H1 (cell line): ENCODE measurements at regions not wholly inside any gene's neighbourhood (a gene's known extent, or its start where the extent isn't known, plus 50 kb on each side); places are given as distances from the start of the nearest gene placed in this dataset.

Source experiments
- CTCF ChIA-PET: fragments of 300-600 bp; sonication (Branson Sonifier 250); formaldehyde crosslinking; loops from one replicate; lab custom pipeline; 2021; ENCODE audit not compliant: partially characterized antibody; lab: Charles Lee
- POLR2A ChIA-PET: fragments of 300-600 bp; sonication (Branson Sonifier 250); formaldehyde crosslinking; loops from one replicate; lab custom pipeline; 2021; ENCODE audit warnings: inconsistent platforms; ENCODE audit not compliant: partially characterized antibody; lab: Charles Lee
- DNase-seq, 2 experiments: peaks; one replicate each; pipeline versions ENCODE4 v3.0.0 to v3.0.0-alpha.2; 2010 to 2022; ENCODE audit warnings: low spot score in 2 of 2, low read depth in 1 of 2, mixed read lengths in 1 of 2
- FAIRE-seq: peaks from 2 replicates; lab custom pipeline; 2011; peaks lifted over from hg19 to GRCh38; lab: Jason Lieb, UNC
- H2AFZ ChIP-seq: 2 replicates; pipeline ENCODE4 v1.8.1; 2012; ENCODE audit warnings: low read length, inconsistent platforms
- H2AK5ac ChIP-seq: 2 replicates; pipeline ENCODE4 v1.6.1; 2013; ENCODE audit warnings: low read depth, low read length
- H2BK120ac ChIP-seq: replicated peaks from 2 replicates; pipeline ENCODE3; 2013; ENCODE audit warnings: low read depth, low read length, inconsistent platforms
- H2BK12ac ChIP-seq: 2 replicates; pipeline ENCODE4 v1.6.1; 2013; ENCODE audit warnings: low read depth, low read length
- H2BK15ac ChIP-seq: 2 replicates; pipeline ENCODE4 v1.6.1; 2013; ENCODE audit warnings: low read length
- H2BK20ac ChIP-seq: 2 replicates; pipeline ENCODE4 v1.6.1; 2013; ENCODE audit warnings: low read length
- H2BK5ac ChIP-seq: 2 replicates; pipeline ENCODE4 v1.6.1; 2013; ENCODE audit warnings: low read depth, low read length
- H3K14ac ChIP-seq: 2 replicates; pipeline ENCODE4 v1.6.1; 2013; ENCODE audit warnings: inconsistent platforms; ENCODE audit not compliant: insufficient read length
- H3K18ac ChIP-seq: 2 replicates; pipeline ENCODE4 v1.6.1; 2013; ENCODE audit warnings: low read length; ENCODE audit errors: extremely low read depth
- H3K23ac ChIP-seq: 2 replicates; pipeline ENCODE4 v1.6.1; 2013; ENCODE audit warnings: inconsistent platforms; ENCODE audit not compliant: insufficient read length
- H3K23me2 ChIP-seq: 2 replicates; pipeline ENCODE4 v1.6.1; 2013; ENCODE audit warnings: low read depth, low read length
- H3K27ac ChIP-seq: 2 replicates; pipeline ENCODE4 v1.6.1; 2011; ENCODE audit warnings: low read depth, low read length, inconsistent platforms
- H3K27me3 ChIP-seq, 4 experiments: replicated peaks in 1 of 4; 1 replicate in 1 of 4; 2 replicates in 3 of 4; pipeline versions ENCODE4 v1.6.1 to v1.8.1; 2011 to 2013; ENCODE audit warnings: low read length in 3 of 4, mild to moderate bottlenecking in 3 of 4, inconsistent platforms in 2 of 4, mixed read lengths in 2 of 4, moderate library complexity in 1 of 4; ENCODE audit not compliant: control insufficient read depth in 3 of 4, insufficient read depth in 3 of 4; ENCODE audit errors: extremely low read depth in 1 of 4
- H3K36me3 ChIP-seq, 4 experiments: 2 replicates each; pipeline versions ENCODE4 v1.6.1 to v1.8.1; 2011 to 2013; ENCODE audit warnings: mild to moderate bottlenecking in 4 of 4, low read length in 3 of 4, moderate library complexity in 2 of 4, control low read depth in 1 of 4, inconsistent platforms in 1 of 4; ENCODE audit not compliant: insufficient read depth in 4 of 4, control insufficient read depth in 2 of 4
- H3K4ac ChIP-seq: replicated peaks from 2 replicates; pipeline ENCODE3; 2013; ENCODE audit warnings: low read length, low read depth, mixed read lengths, inconsistent platforms; ENCODE audit not compliant: insufficient read length
- H3K4me1 ChIP-seq, 4 experiments: replicated peaks in 1 of 4; 1 replicate in 1 of 4; 2 replicates in 3 of 4; pipeline versions ENCODE4 v1.6.1 to v1.8.1; 2011 to 2013; ENCODE audit warnings: low read length in 3 of 4, inconsistent platforms in 2 of 4, mixed read lengths in 1 of 4; ENCODE audit not compliant: insufficient read depth in 4 of 4, control insufficient read depth in 3 of 4
- H3K4me2 ChIP-seq, 2 experiments: 2 replicates each; pipeline versions ENCODE4 v1.6.1 to v1.8.1; 2011 to 2013; ENCODE audit warnings: low read depth in 2 of 2, low read length in 2 of 2, control low read depth in 1 of 2, inconsistent platforms in 1 of 2, mild to moderate bottlenecking in 1 of 2; ENCODE audit not compliant: insufficient read depth in 1 of 2
- H3K4me3 ChIP-seq, 4 experiments: fragments of 200-600, 300-600 bp in 1 of 4; sonication (generic), shearing (Covaris generic), sonication (Bioruptor Twin) in 1 of 4; 2 replicates each; pipeline versions ENCODE4 v1.5.1 to v1.8.1; 2011 to 2016; ENCODE audit warnings: low read length in 4 of 4, low read depth in 3 of 4, control low read depth in 2 of 4, inconsistent platforms in 2 of 4, mild to moderate bottlenecking in 2 of 4, mixed read lengths in 1 of 4, moderate library complexity in 1 of 4; ENCODE audit not compliant: insufficient read depth in 2 of 4; ENCODE audit errors: extremely low read depth in 1 of 4
- H3K56ac ChIP-seq: replicated peaks from 2 replicates; pipeline ENCODE3; 2013; ENCODE audit warnings: low read depth, mild to moderate bottlenecking, mixed read lengths, low read length, inconsistent platforms; ENCODE audit not compliant: insufficient read length
- H3K79me1 ChIP-seq: 2 replicates; pipeline ENCODE4 v1.6.1; 2013; ENCODE audit warnings: low read depth, low read length, control low read depth
- H3K79me2 ChIP-seq, 2 experiments: 2 replicates each; pipeline versions ENCODE4 v1.6.1 to v1.8.1; 2012 to 2013; ENCODE audit warnings: low read length in 2 of 2, mild to moderate bottlenecking in 2 of 2, inconsistent platforms in 1 of 2; ENCODE audit not compliant: insufficient read depth in 2 of 2, control insufficient read depth in 1 of 2
- H3K9ac ChIP-seq, 4 experiments: replicated peaks in 1 of 4; 1 replicate in 1 of 4; 2 replicates in 3 of 4; pipeline versions ENCODE4 v1.6.1 to v1.8.1; 2011 to 2013; ENCODE audit warnings: low read depth in 3 of 4, low read length in 3 of 4, control low read depth in 2 of 4, mild to moderate bottlenecking in 2 of 4, moderate library complexity in 2 of 4, inconsistent platforms in 1 of 4; ENCODE audit errors: extremely low read depth in 1 of 4
- H3K9me3 ChIP-seq, 2 experiments: 2 replicates each; pipeline versions ENCODE4 v1.6.1 to v1.8.1; 2012 to 2013; ENCODE audit warnings: mild to moderate bottlenecking in 2 of 2, moderate library complexity in 2 of 2, control low read depth in 1 of 2, inconsistent platforms in 1 of 2, low read depth in 1 of 2, low read length in 1 of 2, mixed read lengths in 1 of 2; ENCODE audit not compliant: insufficient read depth in 2 of 2
- H4K20me1 ChIP-seq, 2 experiments: replicated peaks in 1 of 2; 2 replicates each; pipeline versions ENCODE3 to v1.8.1; 2011 to 2013; ENCODE audit warnings: inconsistent platforms in 2 of 2, low read length in 2 of 2, mild to moderate bottlenecking in 1 of 2; ENCODE audit not compliant: insufficient read depth in 2 of 2, control insufficient read depth in 1 of 2
- H4K5ac ChIP-seq: 2 replicates; pipeline ENCODE4 v1.6.1; 2013; ENCODE audit warnings: low read length, low read depth, mixed read lengths, inconsistent platforms; ENCODE audit not compliant: insufficient read length
- H4K8ac ChIP-seq: 2 replicates; pipeline ENCODE4 v1.8.0; 2013; ENCODE audit warnings: mild to moderate bottlenecking, moderate library complexity, low read length, inconsistent platforms; ENCODE audit not compliant: insufficient read depth; ENCODE audit errors: extremely low read depth
- H4K91ac ChIP-seq: replicated peaks from 2 replicates; pipeline ENCODE3; 2013; ENCODE audit warnings: low read length, mixed read lengths, inconsistent platforms; ENCODE audit not compliant: insufficient read length
- ATF2 ChIP-seq: IDR thresholded peaks from 2 replicates; pipeline ENCODE4 v1.6.1; 2012; ENCODE audit warnings: low read length, inconsistent platforms
- CBX5 ChIP-seq: fragments of 300-800, 300-1000 bp; sonication (generic); IDR thresholded peaks from 2 replicates; pipeline ENCODE4 v1.7.1; 2016; ENCODE audit warnings: antibody characterized with exemption, low read length, low read depth
- CTBP2 ChIP-seq: IDR thresholded peaks from 2 replicates; pipeline ENCODE4 v1.7.0; 2011; ENCODE audit warnings: borderline replicate concordance, mild to moderate bottlenecking, moderate library complexity, mixed read lengths, low read length; ENCODE audit not compliant: insufficient read depth, insufficient read length
- GABPA ChIP-seq: IDR thresholded peaks from 2 replicates; pipeline ENCODE4 v1.6.1; 2011; ENCODE audit warnings: mild to moderate bottlenecking, low read length, moderate library complexity, borderline replicate concordance; ENCODE audit not compliant: insufficient read depth
- JUN ChIP-seq: IDR thresholded peaks from 2 replicates; pipeline ENCODE4 v1.6.1; 2011; ENCODE audit warnings: low read depth, mild to moderate bottlenecking, improper control_type of control experiment, low read length
- NRF1 ChIP-seq: IDR thresholded peaks from 2 replicates; pipeline ENCODE4 v1.6.1; 2011; ENCODE audit warnings: mild to moderate bottlenecking, low read depth, low read length, improper control_type of control experiment
- RFX5 ChIP-seq: IDR thresholded peaks from 2 replicates; pipeline ENCODE4 v1.6.1; 2011; ENCODE audit warnings: low read depth, low read length, improper control_type of control experiment, borderline replicate concordance
- TBP ChIP-seq: IDR thresholded peaks from 2 replicates; pipeline ENCODE4 v1.6.1; 2011; ENCODE audit warnings: low read depth, low read length, improper control_type of control experiment
- YY1 ChIP-seq: IDR thresholded peaks from 2 replicates; pipeline ENCODE4 v1.6.1; 2011; ENCODE audit warnings: low read depth, mild to moderate bottlenecking, low read length
- ZNF274 ChIP-seq: IDR thresholded peaks from 2 replicates; pipeline ENCODE4 v1.7.0; 2012; ENCODE audit warnings: low read length, borderline replicate concordance; ENCODE audit errors: extremely low read depth
- WGBS, 2 experiments: shearing (Covaris generic) in 1 of 2; methylation state at CpG; one replicate each; pipeline versions ENCODE4 v1.1.6 to v1.1.7; 2013 to 2015; ENCODE audit warnings: low lambda C conversion rate in 2 of 2, mixed read lengths in 2 of 2, inconsistent platforms in 1 of 2, low coverage in 1 of 2, missing lambda C conversion rate in 1 of 2; ENCODE audit not compliant: insufficient replicate concordance in 2 of 2, insufficient coverage in 1 of 2, insufficient read length in 1 of 2; ENCODE audit errors: extremely low coverage in 1 of 2, missing lambda C conversion rate in 1 of 2; 5-methylcytosine and 5-hydroxymethylcytosine counted together
- TF ChIP-seq, protein P1 (sequence below): IDR thresholded peaks from 2 replicates; pipeline ENCODE4 v1.6.1; 2011; ENCODE audit warnings: low read length, improper control_type of control experiment

GRCh38 chr14:98976271-98976670 lies 295.7 kb downstream of the BCL11B start:
- no peak overlapping the region for H3K4me3 ChIP-seq
- H3K79me1 ChIP-seq = no peaks in the 10 kb centered on the region
- H3K79me2 ChIP-seq = no peaks in the 10 kb centered on the region
- TF ChIP-seq GABPA (no peak), CBX5 (no peak), CTBP2 (no peak), JUN (no peak), TBP (no peak), ATF2 (no peak), YY1 (no peak), RFX5 (no peak), NRF1 (no peak), ZNF274 (no peak)
- TF ChIP-seq, protein P1, sequence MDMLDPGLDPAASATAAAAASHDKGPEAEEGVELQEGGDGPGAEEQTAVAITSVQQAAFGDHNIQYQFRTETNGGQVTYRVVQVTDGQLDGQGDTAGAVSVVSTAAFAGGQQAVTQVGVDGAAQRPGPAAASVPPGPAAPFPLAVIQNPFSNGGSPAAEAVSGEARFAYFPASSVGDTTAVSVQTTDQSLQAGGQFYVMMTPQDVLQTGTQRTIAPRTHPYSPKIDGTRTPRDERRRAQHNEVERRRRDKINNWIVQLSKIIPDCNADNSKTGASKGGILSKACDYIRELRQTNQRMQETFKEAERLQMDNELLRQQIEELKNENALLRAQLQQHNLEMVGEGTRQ = no peak
- FAIRE-seq = no peak
- H3K4me1 ChIP-seq = no peaks in the 10 kb centered on the region
- H3K27ac ChIP-seq = no peak overlapping the region
- no peak overlapping the region for H3K18ac ChIP-seq
- H3K14ac ChIP-seq = no peak overlapping the region
- H3K27me3 ChIP-seq = no peaks in the 10 kb centered on the region
- no peak overlapping the region for H3K9ac ChIP-seq
- no peak overlapping the region for H2AK5ac ChIP-seq
- H3K4ac ChIP-seq = no peak overlapping the region
- DNase-seq = no peak
- H4K91ac ChIP-seq = no peak overlapping the region
- no peak overlapping the region for H2BK5ac ChIP-seq
- WGBS, 2 experiments = 92% methylated on average over 3 of the region's 3 CpGs; no CpG with 5 or more reads in 1 of the 2 experiments
- no peak overlapping the region for H2BK15ac ChIP-seq
- no peaks in the 10 kb centered on the region for H4K20me1 ChIP-seq
- no peak overlapping the region for H3K23ac ChIP-seq
- no peak overlapping the region for H4K5ac ChIP-seq
- H3K9me3 ChIP-seq = no peaks in the 10 kb centered on the region
- H2BK120ac ChIP-seq = no peak overlapping the region
- H3K23me2 ChIP-seq = no peaks in the 10 kb centered on the region
- H2BK20ac ChIP-seq = no peak overlapping the region
- no peak overlapping the region for H3K56ac ChIP-seq
- H2AFZ ChIP-seq = no peak overlapping the region
- no peak overlapping the region for H3K4me2 ChIP-seq
- ChIA-PET CTCF (no interaction called here), POLR2A (no interaction called here)
- H2BK12ac ChIP-seq = no peak overlapping the region
- H3K36me3 ChIP-seq = no peaks in the 10 kb centered on the region
- H4K8ac ChIP-seq = no peak overlapping the region
